ENCODE measurements at regions not wholly inside any gene's neighbourhood (a gene's known extent, or its start where the extent isn't known, plus 50 kb on each side); places are given as distances from the start of the nearest gene placed in this dataset.
"Not testable (repeated sequence)": the region's sequence is repeated elsewhere in the genome, so short reads cannot be mapped to it uniquely, and the experiment has no call there.

- DNase-seq (ENCODE audit: low read depth in 4 of 4, low spot score in 2 of 4): no peak
These were observed 119.6 kb upstream of the BANK1 start for GRCh38 chr4:101670897-101671296.

- DNase-seq (ENCODE audit: low read depth in 4 of 4, low spot score in 2 of 4): no peak
These were observed 120.2 kb upstream of the BANK1 start for GRCh38 chr4:101670370-101670769.

DNA sequence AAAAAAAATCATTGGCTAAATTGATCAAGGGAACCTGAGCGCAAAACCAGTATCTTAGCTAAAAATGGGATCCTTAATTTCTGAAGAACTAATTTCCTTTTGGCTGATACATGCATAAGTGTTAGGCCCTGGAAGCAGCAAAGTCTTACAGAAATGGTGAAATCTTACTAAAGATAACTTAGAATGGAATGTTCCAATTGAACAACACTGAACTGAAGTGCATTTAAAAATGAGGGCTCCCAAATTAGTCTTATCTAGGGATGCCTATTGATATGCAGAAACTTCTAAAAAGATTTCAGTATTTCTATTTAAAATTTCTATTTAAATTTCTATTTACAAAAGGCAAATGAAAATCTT is 120.7 kb upstream of the BANK1 start:
- no peak for DNase-seq (ENCODE audit: low read depth in 4 of 4, low spot score in 2 of 4)

GRCh38 chr4:101669138-101669831 is 121.2 kb upstream of the BANK1 start:
- DNase-seq (ENCODE audit: low read depth in 4 of 4, low spot score in 2 of 4): no peak

GRCh38 chr4:101667348-101667747 is 123.2 kb upstream of the BANK1 start:
- DNase-seq (ENCODE audit: low read depth in 4 of 4, low spot score in 2 of 4): no peak

DNA sequence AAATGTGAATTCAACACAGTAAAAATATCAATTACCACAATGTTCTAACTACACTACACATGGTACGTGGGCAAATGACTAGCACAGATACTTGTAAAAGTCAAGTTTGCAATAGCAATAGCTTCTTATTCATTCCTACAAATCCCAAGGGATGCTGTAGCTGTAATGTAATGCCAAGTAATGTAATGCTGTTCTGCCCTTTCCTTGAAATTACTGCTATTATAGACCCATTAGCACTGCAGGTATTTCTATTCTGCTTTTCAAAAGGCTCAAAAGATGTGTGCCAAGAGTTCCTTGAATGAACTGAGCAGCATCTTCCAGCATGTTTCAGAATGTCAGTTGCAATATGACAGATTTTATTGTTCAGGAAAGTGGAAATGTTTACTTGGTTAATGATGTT is 129.9 kb upstream of the BANK1 start:
- no peak for DNase-seq (ENCODE audit: low read depth in 4 of 4, low spot score in 2 of 4)

GRCh38 chr4:101655857-101656256 is 134.7 kb upstream of the BANK1 start:
- DNase-seq (ENCODE audit: low read depth in 4 of 4, low spot score in 2 of 4): no peak

DNA sequence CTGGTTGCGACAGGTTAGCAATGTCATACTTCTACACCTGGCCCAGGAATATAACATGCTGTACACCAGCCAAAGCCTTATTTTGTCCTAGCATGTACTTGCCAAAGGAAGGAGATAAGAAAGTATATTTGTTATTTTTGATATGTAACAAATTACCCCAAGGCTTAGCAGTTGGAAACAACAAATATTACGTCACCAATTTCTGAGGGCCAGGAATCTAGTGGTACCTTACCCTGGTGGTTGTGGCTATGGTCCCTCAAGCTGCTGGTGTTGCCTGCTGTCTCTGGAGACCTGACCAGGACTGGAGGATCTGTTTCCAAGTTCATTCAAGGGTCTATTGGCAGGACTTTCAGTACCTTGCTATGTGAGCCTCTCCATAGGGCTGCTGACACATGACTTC is 135.5 kb upstream of the BANK1 start:
- no peak for DNase-seq (ENCODE audit: low read depth in 4 of 4, low spot score in 2 of 4)

DNA sequence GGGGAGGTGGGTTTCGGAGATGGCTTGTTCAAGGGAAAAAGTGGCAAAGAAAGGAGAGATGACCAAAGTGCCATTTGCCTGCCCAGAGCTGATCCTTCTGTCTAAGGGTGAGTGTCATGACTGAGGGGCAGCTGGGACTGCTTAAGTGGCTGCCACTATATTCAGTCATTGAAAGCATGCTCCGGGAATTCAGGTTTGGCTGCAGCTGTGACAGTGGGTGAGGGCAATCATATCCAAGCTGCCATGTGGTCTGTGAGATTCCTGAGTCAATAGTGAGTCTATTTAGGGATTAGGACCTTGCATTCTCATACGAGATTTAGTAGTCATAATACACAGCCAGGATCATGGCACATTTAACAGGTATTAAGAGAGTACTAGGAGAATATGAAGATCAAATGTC is 138.8 kb upstream of the BANK1 start:
- DNase-seq (ENCODE audit: low read depth in 4 of 4, low spot score in 2 of 4): no peak

DNA sequence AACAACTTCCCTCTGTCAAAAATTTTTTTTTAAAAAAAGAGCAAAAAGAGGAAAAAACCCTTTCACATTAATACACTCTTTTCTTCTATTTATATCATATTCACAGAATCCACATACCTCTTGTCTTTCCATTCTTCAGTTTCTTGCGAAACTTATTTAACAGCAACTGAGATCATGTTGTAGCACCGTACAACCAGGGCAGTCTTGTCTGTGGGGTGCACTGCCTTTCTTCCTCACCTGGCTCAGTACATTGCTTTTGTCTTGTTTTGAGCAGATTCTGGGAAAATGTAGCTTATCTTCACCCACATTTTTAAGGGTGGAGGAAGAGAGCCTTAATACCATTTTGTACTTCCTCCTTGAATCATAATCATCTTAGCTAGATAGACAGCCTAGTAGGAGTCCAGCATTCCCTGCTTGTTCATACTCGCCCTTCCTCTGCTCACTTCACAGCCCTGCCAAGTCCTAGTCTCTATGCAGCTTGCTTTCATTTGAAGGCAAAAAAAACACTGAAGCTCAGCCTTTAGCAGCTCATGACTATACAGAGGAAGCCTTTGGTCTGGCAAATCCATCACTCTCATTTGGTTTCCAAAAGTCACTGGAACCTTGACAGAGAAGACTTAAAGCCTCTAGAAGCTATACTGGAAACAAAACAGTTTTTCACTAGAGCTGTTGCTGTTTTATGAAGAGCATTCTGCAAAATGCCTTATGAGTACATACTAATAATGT is 140.6 kb upstream of the BANK1 start:
- DNase-seq (ENCODE audit: low read depth in 4 of 4, low spot score in 2 of 4): no peak

DNA sequence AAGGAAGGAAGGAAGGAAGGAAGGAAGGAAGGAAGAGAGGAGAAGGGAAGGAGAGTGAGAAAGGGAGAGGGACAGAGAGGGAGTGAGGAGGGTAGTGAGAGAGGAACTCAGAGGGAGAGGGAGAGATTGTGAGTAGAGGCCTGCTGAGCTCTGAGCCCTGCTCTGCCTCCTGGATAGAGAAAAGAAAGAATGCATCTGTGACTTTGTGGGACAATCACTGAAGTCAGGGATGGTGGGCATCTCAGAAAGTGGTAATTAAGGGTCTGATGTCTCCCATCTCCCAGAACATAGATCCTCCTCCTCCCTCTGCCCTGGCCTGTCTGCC is 142.9 kb upstream of the BANK1 start:
- DNase-seq (ENCODE audit: low read depth in 4 of 4, low spot score in 2 of 4): no peak

DNA sequence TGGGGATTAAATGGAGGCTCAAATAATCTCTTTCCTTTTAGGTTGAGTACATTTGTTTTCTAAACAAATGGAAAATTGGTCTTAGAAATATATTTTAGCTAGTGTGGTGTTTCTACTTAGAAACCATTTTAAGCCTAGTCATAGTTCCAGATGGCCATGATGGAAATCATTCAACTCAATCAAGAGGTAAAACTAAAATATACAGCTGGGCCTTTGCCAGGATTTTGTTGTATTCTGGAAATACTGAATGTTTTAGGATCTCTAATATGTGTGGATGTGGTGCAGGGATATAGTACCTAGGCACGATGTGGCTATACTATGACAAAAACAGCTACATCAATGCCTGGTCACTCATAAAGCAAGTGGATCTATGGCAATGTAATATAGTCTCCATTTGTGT is 146.0 kb upstream of the BANK1 start:
- no peak for DNase-seq (ENCODE audit: low read depth in 4 of 4, low spot score in 2 of 4)

- no peak for DNase-seq (ENCODE audit: low read depth in 4 of 4, low spot score in 2 of 4)
These were observed 147.2 kb upstream of the BANK1 start for GRCh38 chr4:101643186-101643837.

DNA sequence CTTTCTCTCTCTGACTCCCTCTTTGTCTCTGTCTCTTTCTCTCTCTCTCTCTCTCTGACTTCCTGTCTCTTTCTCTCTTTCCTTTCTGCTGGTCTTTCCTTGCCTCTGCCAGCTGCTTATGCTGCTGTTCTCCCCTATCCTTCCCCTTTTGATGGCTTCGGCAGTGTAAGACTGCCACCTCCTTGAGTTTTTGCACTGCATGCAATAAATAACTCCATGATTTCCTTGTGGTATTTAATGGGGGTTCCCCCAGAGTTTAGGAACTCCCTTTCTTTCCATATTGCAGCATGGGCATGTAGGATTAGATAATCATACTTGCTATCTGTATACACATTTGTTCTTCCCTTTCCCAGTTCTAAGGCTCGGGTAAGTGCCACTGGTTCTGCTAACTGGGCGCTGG is 157.8 kb upstream of the BANK1 start:
- not testable (repeated sequence) for DNase-seq (ENCODE audit: low read depth in 4 of 4, low spot score in 2 of 4)

GRCh38 chr4:101630319-101630986 is 160.1 kb upstream of the BANK1 start:
- DNase-seq (ENCODE audit: low read depth in 4 of 4, low spot score in 2 of 4): no peak

DNA sequence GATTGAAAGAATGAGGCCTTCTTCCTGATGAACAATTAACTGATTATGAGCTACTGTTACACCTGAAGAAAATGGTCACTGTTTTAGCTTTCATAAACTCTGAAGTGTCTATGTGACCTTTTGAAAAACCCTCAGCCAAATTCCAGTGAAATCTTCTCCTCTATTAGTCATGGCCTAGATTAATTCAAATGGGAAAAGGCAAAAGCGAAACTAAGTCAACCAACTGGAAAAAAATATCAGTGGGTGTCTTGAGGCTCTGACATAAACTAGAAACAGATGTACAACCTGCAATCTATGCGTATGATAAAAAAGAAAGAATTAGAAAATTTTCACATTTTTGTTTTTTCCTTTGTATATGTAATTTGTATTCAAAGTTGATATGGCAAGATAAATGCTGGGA is 169.4 kb upstream of the BANK1 start:
- DNase-seq (ENCODE audit: low read depth in 4 of 4, low spot score in 2 of 4): no peak

GRCh38 chr4:101615652-101616051 is 174.9 kb upstream of the BANK1 start:
- no peak for DNase-seq (ENCODE audit: low read depth in 4 of 4, low spot score in 2 of 4)

DNA sequence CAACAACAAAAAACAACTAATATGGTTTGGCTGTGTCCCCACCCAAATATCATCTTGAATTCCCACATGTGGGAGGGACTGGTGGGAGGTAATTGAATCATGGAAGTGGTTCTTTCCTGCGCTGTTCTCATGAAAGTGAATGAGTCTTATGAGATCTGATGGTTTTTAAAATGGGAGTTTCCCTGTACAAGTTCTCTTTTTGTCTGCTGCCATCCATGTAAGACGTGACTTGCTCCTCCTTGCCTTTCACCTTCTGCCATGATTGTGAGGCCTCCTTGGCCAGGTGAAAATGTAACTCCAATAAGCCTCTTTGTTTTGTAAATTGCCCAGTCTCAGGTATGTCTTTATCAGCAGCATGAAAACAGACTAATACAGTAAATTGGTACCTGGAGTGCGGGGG is 183.5 kb upstream of the BANK1 start:
- not testable (repeated sequence) for DNase-seq (ENCODE audit: low read depth in 4 of 4, low spot score in 2 of 4)

DNA sequence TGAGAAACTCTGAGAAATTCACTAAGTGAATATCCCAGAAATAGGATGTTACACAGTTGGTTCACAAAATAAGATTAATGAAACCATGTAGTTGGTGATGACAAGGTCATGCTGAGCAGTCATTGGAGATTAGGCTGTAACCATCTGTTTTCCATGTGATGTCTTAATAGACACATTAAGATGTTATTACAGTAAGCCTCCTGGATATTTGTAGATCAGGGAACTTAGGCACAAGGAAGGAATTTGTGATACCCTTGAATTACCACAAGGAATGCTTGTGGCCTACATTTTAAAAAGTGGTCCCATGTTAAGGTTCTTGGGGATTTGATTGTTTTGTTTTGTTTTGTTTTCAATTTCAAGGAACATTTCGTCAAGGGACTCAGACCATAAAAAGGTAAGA is 185.6 kb upstream of the BANK1 start:
- no peak for DNase-seq (ENCODE audit: low read depth in 4 of 4, low spot score in 2 of 4)

- DNase-seq (ENCODE audit: low read depth in 4 of 4, low spot score in 2 of 4): no peak
These were observed 190.2 kb upstream of the BANK1 start for GRCh38 chr4:101600287-101600686.

DNA sequence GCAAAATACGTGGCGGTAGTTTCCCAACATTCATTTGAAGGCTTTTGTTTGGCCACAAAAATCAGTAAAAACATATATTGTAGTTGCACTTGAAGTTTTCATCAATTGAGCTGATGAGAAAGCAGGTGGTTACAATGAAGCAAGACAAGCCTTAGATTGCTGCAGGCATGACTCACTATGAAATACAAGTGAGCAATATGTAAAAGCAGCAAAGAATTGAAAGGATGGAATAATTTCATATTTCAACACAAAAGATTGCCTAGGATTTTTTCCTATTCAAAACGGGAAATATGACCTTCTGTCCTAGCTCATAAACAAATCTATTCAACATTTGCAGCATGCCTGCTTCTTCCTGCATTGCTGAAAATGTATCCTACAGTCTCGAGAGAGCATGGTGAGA is 190.9 kb upstream of the BANK1 start:
- no peak for DNase-seq (ENCODE audit: low read depth in 4 of 4, low spot score in 2 of 4)
